ACC112 (cell line): ENCODE measurements at regions not wholly inside any gene's neighbourhood (a gene's known extent, or its start where the extent isn't known, plus 50 kb on each side); places are given as distances from the start of the nearest gene placed in this dataset.

Experiments used
- H2AFZ ChIP-seq: fragments of 200-600 bp; sonication (generic); one replicate; pipeline ENCODE4 v1.6.0; 2017; ENCODE audit warnings: antibody characterized with exemption, low read length; ENCODE audit not compliant: unreplicated experiment
- H3K27ac ChIP-seq: fragments of 200-600 bp; sonication (generic); 2 replicates; pipeline ENCODE4 v1.5.1; 2014; ENCODE audit warnings: low read depth, mild to moderate bottlenecking, antibody characterized with exemption, low read length, moderate library complexity
- H3K27me3 ChIP-seq: fragments of 200-600 bp; sonication (generic); 2 replicates; pipeline ENCODE4 v1.6.1; 2014; ENCODE audit warnings: mild to moderate bottlenecking, antibody characterized with exemption, low read length, moderate library complexity, mixed read lengths; ENCODE audit not compliant: insufficient read depth
- H3K36me3 ChIP-seq: fragments of 200-600 bp; sonication (generic); 2 replicates; pipeline ENCODE4 v1.6.1; 2016; ENCODE audit warnings: mild to moderate bottlenecking, antibody characterized with exemption, low read length, moderate library complexity, mixed read lengths; ENCODE audit not compliant: insufficient read depth
- H3K4me1 ChIP-seq: fragments of 200-600 bp; sonication (generic); one replicate; pipeline ENCODE4 v1.6.1; 2016; ENCODE audit warnings: low read length, mixed read lengths; ENCODE audit not compliant: insufficient read depth, unreplicated experiment, control insufficient read depth
- H3K4me3 ChIP-seq: fragments of 200-600 bp; sonication (generic); 2 replicates; pipeline ENCODE4 v1.5.1; 2014; ENCODE audit warnings: mild to moderate bottlenecking, low read depth, low read length
- H3K79me2 ChIP-seq: fragments of 200-600 bp; sonication (generic); one replicate; pipeline ENCODE4 v1.6.0; 2016; ENCODE audit warnings: low read length; ENCODE audit not compliant: control insufficient read depth, unreplicated experiment, insufficient read depth

- Histone ChIP-seq H3K27ac (no peak overlapping the region), H3K4me3 (no peak overlapping the region), H3K36me3 (peaks cover 10% of the 10 kb centered on the region; the same call in 1 of the 2 replicates), H2AFZ (no peak overlapping the region), H3K79me2 (no peaks in the 10 kb centered on the region), H3K4me1 (no peaks in the 10 kb centered on the region), H3K27me3 (no peaks in the 10 kb centered on the region)
Measured at GRCh38 chr16:85539629-85540291, 73.4 kb upstream of the GSE1 start.

GRCh38 chr16:85541181-85541580 is 71.9 kb upstream of the GSE1 start:
- Histone ChIP-seq H3K27me3 (no peaks in the 10 kb centered on the region), H3K4me3 (no peak overlapping the region), H3K79me2 (no peaks in the 10 kb centered on the region), H3K27ac (no peak overlapping the region), H2AFZ (no peak overlapping the region), H3K36me3 (peaks cover 10% of the 10 kb centered on the region; the same call in 1 of the 2 replicates), H3K4me1 (no peaks in the 10 kb centered on the region)

- no peaks in the 10 kb centered on the region for H3K79me2 ChIP-seq
- no peak overlapping the region for H3K27ac ChIP-seq
- no peak overlapping the region for H3K4me3 ChIP-seq
- H3K4me1 ChIP-seq = no peaks in the 10 kb centered on the region
- H3K36me3 ChIP-seq = peaks cover 10% of the 10 kb centered on the region; the same call in 1 of the 2 replicates
- no peaks in the 10 kb centered on the region for H3K27me3 ChIP-seq
- no peak overlapping the region for H2AFZ ChIP-seq
Measured at GRCh38 chr16:85541619-85541979, 71.5 kb upstream of the GSE1 start.

GRCh38 chr16:85541980-85542900 is 70.9 kb upstream of the GSE1 start:
- no peaks in the 10 kb centered on the region for H3K27me3 ChIP-seq
- H3K4me1 ChIP-seq = no peaks in the 10 kb centered on the region
- H3K79me2 ChIP-seq = no peaks in the 10 kb centered on the region
- H2AFZ ChIP-seq = no peak overlapping the region
- H3K4me3 ChIP-seq = no peak overlapping the region
- H3K27ac ChIP-seq = no peak overlapping the region
- H3K36me3 ChIP-seq = peaks cover 10% of the 10 kb centered on the region; the same call in 1 of the 2 replicates

- Histone ChIP-seq H3K36me3 (peaks cover 10% of the 10 kb centered on the region; the same call in 1 of the 2 replicates), H3K4me1 (no peaks in the 10 kb centered on the region), H3K27ac (no peak overlapping the region)
Measured at GRCh38 chr16:85543536-85543935, 69.6 kb upstream of the GSE1 start.

GRCh38 chr16:85544016-85544415 is 69.1 kb upstream of the GSE1 start:
- no peak overlapping the region for H2AFZ ChIP-seq
- H3K4me1 ChIP-seq = no peaks in the 10 kb centered on the region
- H3K79me2 ChIP-seq = no peaks in the 10 kb centered on the region
- H3K27ac ChIP-seq = no peak overlapping the region
- no peak overlapping the region for H3K4me3 ChIP-seq
- peaks cover 10% of the 10 kb centered on the region; the same call in 1 of the 2 replicates for H3K36me3 ChIP-seq
- no peaks in the 10 kb centered on the region for H3K27me3 ChIP-seq

More at GRCh38 chr16:85543536-85543935, 69.6 kb upstream of the GSE1 start:
- Histone ChIP-seq H3K79me2 (no peaks in the 10 kb centered on the region), H2AFZ (no peak overlapping the region), H3K27me3 (no peaks in the 10 kb centered on the region), H3K4me3 (no peak overlapping the region)

- peaks cover 6% of the 10 kb centered on the region; the same call in 1 of the 2 replicates for H3K36me3 ChIP-seq
- no peak overlapping the region for H3K4me3 ChIP-seq
- H3K27me3 ChIP-seq = no peaks in the 10 kb centered on the region
- no peak overlapping the region for H2AFZ ChIP-seq
- H3K4me1 ChIP-seq = no peaks in the 10 kb centered on the region
- no peak overlapping the region for H3K27ac ChIP-seq
- no peaks in the 10 kb centered on the region for H3K79me2 ChIP-seq
Measured at GRCh38 chr16:85544668-85545067, 68.5 kb upstream of the GSE1 start.

- no peaks in the 10 kb centered on the region for H3K79me2 ChIP-seq
- H2AFZ ChIP-seq = no peak overlapping the region
- no peak overlapping the region for H3K4me3 ChIP-seq
- no peaks in the 10 kb centered on the region for H3K4me1 ChIP-seq
- no peak overlapping the region for H3K27ac ChIP-seq
- no peaks in the 10 kb centered on the region for H3K27me3 ChIP-seq
- H3K36me3 ChIP-seq = peaks cover under 1% of the 10 kb centered on the region; the same call in 1 of the 2 replicates
Measured at GRCh38 chr16:85545227-85545818, 67.8 kb upstream of the GSE1 start.

GRCh38 chr16:85546585-85547447 is 66.3 kb upstream of the GSE1 start:
- Histone ChIP-seq H3K4me3 (no peak overlapping the region), H3K79me2 (no peaks in the 10 kb centered on the region), H3K36me3 (no peaks in the 10 kb centered on the region), H3K27ac (no peak overlapping the region), H3K4me1 (no peaks in the 10 kb centered on the region), H3K27me3 (no peaks in the 10 kb centered on the region), H2AFZ (no peak overlapping the region)

- H3K27ac ChIP-seq = no peak overlapping the region
- no peaks in the 10 kb centered on the region for H3K27me3 ChIP-seq
- H3K79me2 ChIP-seq = no peaks in the 10 kb centered on the region
- H3K36me3 ChIP-seq = no peaks in the 10 kb centered on the region
- H2AFZ ChIP-seq = no peak overlapping the region
- no peaks in the 10 kb centered on the region for H3K4me1 ChIP-seq
- no peak overlapping the region for H3K4me3 ChIP-seq
Measured at GRCh38 chr16:85548375-85548774, 64.7 kb upstream of the GSE1 start.
